ENCODE measurements at regions not wholly inside any gene's neighbourhood (a gene's known extent, or its start where the extent isn't known, plus 50 kb on each side); places are given as distances from the start of the nearest gene placed in this dataset.

DNA sequence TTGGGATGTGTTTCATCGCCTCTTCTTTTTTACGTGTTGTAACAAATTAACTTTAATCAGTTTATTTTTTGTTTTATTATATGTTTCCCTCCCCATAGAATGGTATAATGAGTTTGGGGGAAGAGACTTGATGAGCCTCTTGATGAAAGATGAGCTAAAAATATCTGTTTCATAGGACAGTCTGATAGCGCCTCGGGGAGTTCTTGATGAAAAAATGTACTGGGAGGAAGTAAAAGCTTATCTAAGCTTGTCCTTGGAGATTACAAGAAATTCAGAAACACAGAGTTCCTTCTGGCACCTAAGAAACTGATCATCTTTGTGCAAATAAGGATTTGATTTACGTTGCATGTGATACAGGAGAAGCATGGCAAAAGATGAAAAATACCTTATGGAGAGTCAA is 350.2 kb upstream of the CDH8 start:
- no peaks in the 10 kb centered on the region for H3K79me2 ChIP-seq (replicated peaks; ENCODE audit: insufficient read depth, low read length)

DNA sequence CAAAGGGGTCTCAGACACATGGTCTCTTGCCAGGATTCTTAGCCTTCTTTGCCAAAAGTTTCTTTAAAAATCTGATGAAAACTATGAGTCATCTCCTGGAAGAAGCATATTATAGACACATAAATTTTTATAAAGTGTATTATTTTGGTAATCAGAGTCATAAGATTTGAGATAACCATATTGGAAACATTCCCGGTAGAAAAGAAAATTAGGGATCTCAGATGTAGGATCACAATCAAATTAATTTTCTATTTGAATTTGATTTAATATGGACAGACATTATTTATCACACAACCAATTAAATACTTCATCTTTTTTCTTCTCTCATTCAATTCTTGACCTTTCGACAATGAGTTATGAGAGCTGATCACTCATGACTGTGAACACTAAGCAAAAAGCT is 347.7 kb upstream of the CDH8 start:
- no peaks in the 10 kb centered on the region for H3K9me3 ChIP-seq (ENCODE audit: low read length)
- no peak overlapping the region for H2AFZ ChIP-seq (ENCODE audit: low read depth, low read length)
- H3K27ac ChIP-seq (ENCODE audit: low read length), result no peak overlapping the region
- H4K20me1 ChIP-seq (ENCODE audit: insufficient read depth), result no peaks in the 10 kb centered on the region
- no peaks in the 10 kb centered on the region for H3F3A ChIP-seq (ENCODE audit: insufficient read depth, low read length, poor library complexity, severe bottlenecking)
- no peaks in the 10 kb centered on the region for H3K27me3 ChIP-seq (ENCODE audit: insufficient read depth, low read depth, low read length)
- H3K79me2 ChIP-seq (replicated peaks; ENCODE audit: insufficient read depth, low read length), result no peaks in the 10 kb centered on the region
- no peak overlapping the region for H3K4me3 ChIP-seq (ENCODE audit: low read length)
- no peak overlapping the region for H3K4me2 ChIP-seq (ENCODE audit: low read length)
- no peaks in the 10 kb centered on the region for H3K36me3 ChIP-seq (ENCODE audit: insufficient read depth, low read length)
- TF ChIP-seq, protein P1, sequence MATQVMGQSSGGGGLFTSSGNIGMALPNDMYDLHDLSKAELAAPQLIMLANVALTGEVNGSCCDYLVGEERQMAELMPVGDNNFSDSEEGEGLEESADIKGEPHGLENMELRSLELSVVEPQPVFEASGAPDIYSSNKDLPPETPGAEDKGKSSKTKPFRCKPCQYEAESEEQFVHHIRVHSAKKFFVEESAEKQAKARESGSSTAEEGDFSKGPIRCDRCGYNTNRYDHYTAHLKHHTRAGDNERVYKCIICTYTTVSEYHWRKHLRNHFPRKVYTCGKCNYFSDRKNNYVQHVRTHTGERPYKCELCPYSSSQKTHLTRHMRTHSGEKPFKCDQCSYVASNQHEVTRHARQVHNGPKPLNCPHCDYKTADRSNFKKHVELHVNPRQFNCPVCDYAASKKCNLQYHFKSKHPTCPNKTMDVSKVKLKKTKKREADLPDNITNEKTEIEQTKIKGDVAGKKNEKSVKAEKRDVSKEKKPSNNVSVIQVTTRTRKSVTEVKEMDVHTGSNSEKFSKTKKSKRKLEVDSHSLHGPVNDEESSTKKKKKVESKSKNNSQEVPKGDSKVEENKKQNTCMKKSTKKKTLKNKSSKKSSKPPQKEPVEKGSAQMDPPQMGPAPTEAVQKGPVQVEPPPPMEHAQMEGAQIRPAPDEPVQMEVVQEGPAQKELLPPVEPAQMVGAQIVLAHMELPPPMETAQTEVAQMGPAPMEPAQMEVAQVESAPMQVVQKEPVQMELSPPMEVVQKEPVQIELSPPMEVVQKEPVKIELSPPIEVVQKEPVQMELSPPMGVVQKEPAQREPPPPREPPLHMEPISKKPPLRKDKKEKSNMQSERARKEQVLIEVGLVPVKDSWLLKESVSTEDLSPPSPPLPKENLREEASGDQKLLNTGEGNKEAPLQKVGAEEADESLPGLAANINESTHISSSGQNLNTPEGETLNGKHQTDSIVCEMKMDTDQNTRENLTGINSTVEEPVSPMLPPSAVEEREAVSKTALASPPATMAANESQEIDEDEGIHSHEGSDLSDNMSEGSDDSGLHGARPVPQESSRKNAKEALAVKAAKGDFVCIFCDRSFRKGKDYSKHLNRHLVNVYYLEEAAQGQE (IDR thresholded peaks at IDR 0.05; ENCODE audit: borderline replicate concordance), result no peak
- no peak overlapping the region for H3K9ac ChIP-seq (ENCODE audit: low read length)
- no peaks in the 10 kb centered on the region for H3K9me2 ChIP-seq (ENCODE audit: insufficient read depth, low read length)

More for the DNA sequence above, 350.2 kb upstream of the CDH8 start:
- no peaks in the 10 kb centered on the region for H4K20me1 ChIP-seq (ENCODE audit: insufficient read depth)
- no peak overlapping the region for H2AFZ ChIP-seq (ENCODE audit: low read depth, low read length)
- H3K27ac ChIP-seq (ENCODE audit: low read length), result no peak overlapping the region
- H3K9me3 ChIP-seq (ENCODE audit: low read length), result no peaks in the 10 kb centered on the region
- H3K4me3 ChIP-seq (ENCODE audit: low read length), result no peak overlapping the region
- no peaks in the 10 kb centered on the region for H3F3A ChIP-seq (ENCODE audit: insufficient read depth, low read length, poor library complexity, severe bottlenecking)
- no peak overlapping the region for H3K9ac ChIP-seq (ENCODE audit: low read length)
- H3K4me2 ChIP-seq (ENCODE audit: low read length), result no peak overlapping the region
- no peaks in the 10 kb centered on the region for H3K27me3 ChIP-seq (ENCODE audit: insufficient read depth, low read depth, low read length)
- H3K36me3 ChIP-seq (ENCODE audit: insufficient read depth, low read length), result no peaks in the 10 kb centered on the region
- H3K9me2 ChIP-seq (ENCODE audit: insufficient read depth, low read length), result no peaks in the 10 kb centered on the region
- TF ChIP-seq MXI1 (conservative IDR thresholded peaks at IDR 0.05; ENCODE audit: poor library complexity, severe bottlenecking), result no peak
- TF ChIP-seq POLR2AphosphoS5 (IDR thresholded peaks at IDR 0.05), result no peak
- no peak for TF ChIP-seq EZH2 (IDR thresholded peaks at IDR 0.05; ENCODE audit: borderline replicate concordance, insufficient read depth, low read length, poor library complexity, severe bottlenecking)
- no peak for TF ChIP-seq SMC3 (conservative IDR thresholded peaks at IDR 0.05; ENCODE audit: poor library complexity)
- TF ChIP-seq TAF1 (IDR thresholded peaks at IDR 0.05; ENCODE audit: low read depth), result no peak
- TF ChIP-seq, protein P2, sequence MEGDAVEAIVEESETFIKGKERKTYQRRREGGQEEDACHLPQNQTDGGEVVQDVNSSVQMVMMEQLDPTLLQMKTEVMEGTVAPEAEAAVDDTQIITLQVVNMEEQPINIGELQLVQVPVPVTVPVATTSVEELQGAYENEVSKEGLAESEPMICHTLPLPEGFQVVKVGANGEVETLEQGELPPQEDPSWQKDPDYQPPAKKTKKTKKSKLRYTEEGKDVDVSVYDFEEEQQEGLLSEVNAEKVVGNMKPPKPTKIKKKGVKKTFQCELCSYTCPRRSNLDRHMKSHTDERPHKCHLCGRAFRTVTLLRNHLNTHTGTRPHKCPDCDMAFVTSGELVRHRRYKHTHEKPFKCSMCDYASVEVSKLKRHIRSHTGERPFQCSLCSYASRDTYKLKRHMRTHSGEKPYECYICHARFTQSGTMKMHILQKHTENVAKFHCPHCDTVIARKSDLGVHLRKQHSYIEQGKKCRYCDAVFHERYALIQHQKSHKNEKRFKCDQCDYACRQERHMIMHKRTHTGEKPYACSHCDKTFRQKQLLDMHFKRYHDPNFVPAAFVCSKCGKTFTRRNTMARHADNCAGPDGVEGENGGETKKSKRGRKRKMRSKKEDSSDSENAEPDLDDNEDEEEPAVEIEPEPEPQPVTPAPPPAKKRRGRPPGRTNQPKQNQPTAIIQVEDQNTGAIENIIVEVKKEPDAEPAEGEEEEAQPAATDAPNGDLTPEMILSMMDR (IDR thresholded peaks at IDR 0.05; ENCODE audit: poor library complexity, severe bottlenecking), result no peak
- TF ChIP-seq, protein P1 (IDR thresholded peaks at IDR 0.05; ENCODE audit: borderline replicate concordance), result no peak
- TF ChIP-seq RAD21 (conservative IDR thresholded peaks at IDR 0.05), result no peak
